HEK293 (cell line): ENCODE measurements at regions not wholly inside any gene's neighbourhood (a gene's known extent, or its start where the extent isn't known, plus 50 kb on each side); places are given as distances from the start of the nearest gene placed in this dataset.

ENCODE experiments used
- CTCF ChIA-PET: fragments of 350-600 bp; formaldehyde crosslinking; extraction: SDS; loops from one replicate; lab custom pipeline; 2021; ENCODE audit warnings: antibody characterized with exemption; lab: Yijun Ruan, JAX
- POLR2A ChIA-PET: fragments of 300-600 bp; formaldehyde crosslinking; extraction: SDS; loops from one replicate; lab custom pipeline; 2020; ENCODE audit warnings: antibody characterized with exemption, inconsistent platforms; lab: Yijun Ruan, JAX
- H3K27ac ChIP-seq: fragments of 200-500 bp; sonication (Bioruptor generic); 2 replicates; pipeline ENCODE4 v1.5.1; 2014; ENCODE audit warnings: low read depth, low read length, control low read depth, inconsistent platforms; ENCODE audit errors: extremely low read depth
- H3K36me3 ChIP-seq, 2 experiments: fragments of 200-500 bp in 1 of 2; sonication (Bioruptor generic) in 1 of 2; 1 replicate in 1 of 2; 2 replicates in 1 of 2; pipeline ENCODE4 v1.5.1; 2014 to 2017; ENCODE audit warnings: inconsistent platforms in 2 of 2, low read length in 2 of 2; ENCODE audit not compliant: control insufficient read depth in 2 of 2, insufficient read depth in 1 of 2
- H3K4me1 ChIP-seq: fragments of 200-500 bp; sonication (Bioruptor generic); 2 replicates; pipeline ENCODE4 v1.5.1; 2014; ENCODE audit warnings: mild to moderate bottlenecking, low read length, inconsistent platforms; ENCODE audit not compliant: control insufficient read depth, insufficient read depth
- H3K4me3 ChIP-seq: 2 replicates; pipeline ENCODE4 v1.5.1; 2011; ENCODE audit warnings: low read depth, mild to moderate bottlenecking, control low read depth, low read length, moderate library complexity
- H3K9me3 ChIP-seq: fragments of 200-500 bp; sonication (Bioruptor generic); 2 replicates; pipeline ENCODE4 v1.5.1; 2014; ENCODE audit warnings: low read depth, low read length, inconsistent platforms; ENCODE audit not compliant: control insufficient read depth, insufficient read depth
- EGR2 ChIP-seq: fragments of 450-650 bp; formaldehyde crosslinking; IDR thresholded peaks from 2 replicates; pipeline ENCODE4 v1.5.1; 2016; ENCODE audit warnings: low read depth, missing biosample characterization, missing genetic modification characterization
- HOXD13 ChIP-seq: sonication (generic); formaldehyde crosslinking; IDR thresholded peaks from 2 replicates; pipeline ENCODE4 v1.8.0; 2022; ENCODE audit warnings: missing genetic modification reagents, borderline replicate concordance
- IKZF3 ChIP-seq: fragments of 450-650 bp; IDR thresholded peaks from 2 replicates; pipeline ENCODE4 v1.5.0; 2018; ENCODE audit warnings: missing biosample characterization, mild to moderate bottlenecking, missing genetic modification characterization, moderate library complexity
- KLF16 ChIP-seq: fragments of 450-650 bp; formaldehyde crosslinking; IDR thresholded peaks from 2 replicates; pipeline ENCODE4 v1.5.1; 2017; ENCODE audit warnings: missing biosample characterization, missing genetic modification characterization
- KLF17 ChIP-seq: fragments of 450-650 bp; formaldehyde crosslinking; IDR thresholded peaks from 2 replicates; pipeline ENCODE4 v1.5.1; 2016; ENCODE audit warnings: missing biosample characterization, missing genetic modification characterization
- ZEB2 ChIP-seq: fragments of 450-650 bp; formaldehyde crosslinking; IDR thresholded peaks from 2 replicates; pipeline ENCODE4 v1.5.1; 2016; ENCODE audit warnings: missing biosample characterization, missing genetic modification characterization
- ZFP41 ChIP-seq: fragments of 450-650 bp; formaldehyde crosslinking; IDR thresholded peaks from 2 replicates; pipeline ENCODE4 v1.5.1; 2016; ENCODE audit warnings: missing biosample characterization, missing genetic modification characterization, borderline replicate concordance
- ZNF148 ChIP-seq: fragments of 450-650 bp; formaldehyde crosslinking; IDR thresholded peaks from 2 replicates; pipeline ENCODE4 v1.5.0; 2017; ENCODE audit warnings: missing biosample characterization, missing genetic modification characterization, borderline replicate concordance
- ZNF16 ChIP-seq: fragments of 450-650 bp; formaldehyde crosslinking; IDR thresholded peaks from 2 replicates; pipeline ENCODE4 v1.5.1; 2016; ENCODE audit warnings: low read depth, missing biosample characterization, missing genetic modification characterization
- ZNF214 ChIP-seq: fragments of 450-650 bp; formaldehyde crosslinking; IDR thresholded peaks from 2 replicates; pipeline ENCODE4 v1.5.1; 2017; ENCODE audit warnings: missing biosample characterization, mild to moderate bottlenecking, missing genetic modification characterization, borderline replicate concordance
- ZNF266 ChIP-seq: fragments of 450-650 bp; formaldehyde crosslinking; IDR thresholded peaks from 2 replicates; pipeline ENCODE4 v1.5.1; 2016; ENCODE audit warnings: missing biosample characterization, missing genetic modification characterization, low read depth
- ZNF449 ChIP-seq: fragments of 450-650 bp; formaldehyde crosslinking; IDR thresholded peaks from 2 replicates; pipeline ENCODE4 v1.5.1; 2017; ENCODE audit warnings: missing biosample characterization, mild to moderate bottlenecking, missing genetic modification characterization, moderate library complexity
- ZNF514 ChIP-seq: fragments of 450-650 bp; formaldehyde crosslinking; IDR thresholded peaks from 2 replicates; pipeline ENCODE4 v1.5.1; 2016; ENCODE audit warnings: missing biosample characterization, missing genetic modification characterization
- ZNF555 ChIP-seq: fragments of 450-650 bp; formaldehyde crosslinking; conservative IDR thresholded peaks from 2 replicates; pipeline ENCODE4 v1.5.1; 2017; ENCODE audit warnings: missing biosample characterization, mild to moderate bottlenecking, missing genetic modification characterization, inconsistent platforms
- ZNF623 ChIP-seq: fragments of 450-650 bp; formaldehyde crosslinking; IDR thresholded peaks from 2 replicates; pipeline ENCODE4 v1.5.1; 2016; ENCODE audit warnings: missing biosample characterization, missing genetic modification characterization
- TF ChIP-seq, protein P1 (sequence below): fragments of 450-650 bp; formaldehyde crosslinking; conservative IDR thresholded peaks from 2 replicates; pipeline ENCODE4 v1.5.1; 2016; ENCODE audit warnings: low read depth, missing biosample characterization, missing genetic modification characterization
- TF ChIP-seq, protein P2 (sequence below): fragments of 450-650 bp; formaldehyde crosslinking; IDR thresholded peaks from 2 replicates; pipeline ENCODE4 v1.5.1; 2016; ENCODE audit warnings: missing biosample characterization, missing genetic modification characterization, borderline replicate concordance

- CTCF ChIA-PET = no interaction called here
- Histone ChIP-seq H3K4me1 (no peaks in the 10 kb centered on the region), H3K4me3 (no peak overlapping the region), H3K9me3 (no peaks in the 10 kb centered on the region), H3K36me3 (no peaks in the 10 kb centered on the region), H3K27ac (no peak overlapping the region)
- TF ChIP-seq ZNF266 (tag by site-specific recombination) (no peak), ZNF148 (tag by site-specific recombination) (no peak), HOXD13 (no peak), KLF16 (no peak), ZEB2 (no peak), ZFP41 (tag by site-specific recombination) (no peak), ZNF555 (tag by site-specific recombination) (no peak), EGR2 (tag by site-specific recombination) (no peak), ZNF214 (tag by site-specific recombination) (no peak), ZNF514 (tag by site-specific recombination) (no peak), ZNF623 (tag by site-specific recombination) (no peak), KLF17 (no peak), IKZF3 (tag by site-specific recombination) (no peak), ZNF449 (tag by site-specific recombination) (no peak), ZNF16 (tag by site-specific recombination) (no peak)
- TF ChIP-seq, protein P1, sequence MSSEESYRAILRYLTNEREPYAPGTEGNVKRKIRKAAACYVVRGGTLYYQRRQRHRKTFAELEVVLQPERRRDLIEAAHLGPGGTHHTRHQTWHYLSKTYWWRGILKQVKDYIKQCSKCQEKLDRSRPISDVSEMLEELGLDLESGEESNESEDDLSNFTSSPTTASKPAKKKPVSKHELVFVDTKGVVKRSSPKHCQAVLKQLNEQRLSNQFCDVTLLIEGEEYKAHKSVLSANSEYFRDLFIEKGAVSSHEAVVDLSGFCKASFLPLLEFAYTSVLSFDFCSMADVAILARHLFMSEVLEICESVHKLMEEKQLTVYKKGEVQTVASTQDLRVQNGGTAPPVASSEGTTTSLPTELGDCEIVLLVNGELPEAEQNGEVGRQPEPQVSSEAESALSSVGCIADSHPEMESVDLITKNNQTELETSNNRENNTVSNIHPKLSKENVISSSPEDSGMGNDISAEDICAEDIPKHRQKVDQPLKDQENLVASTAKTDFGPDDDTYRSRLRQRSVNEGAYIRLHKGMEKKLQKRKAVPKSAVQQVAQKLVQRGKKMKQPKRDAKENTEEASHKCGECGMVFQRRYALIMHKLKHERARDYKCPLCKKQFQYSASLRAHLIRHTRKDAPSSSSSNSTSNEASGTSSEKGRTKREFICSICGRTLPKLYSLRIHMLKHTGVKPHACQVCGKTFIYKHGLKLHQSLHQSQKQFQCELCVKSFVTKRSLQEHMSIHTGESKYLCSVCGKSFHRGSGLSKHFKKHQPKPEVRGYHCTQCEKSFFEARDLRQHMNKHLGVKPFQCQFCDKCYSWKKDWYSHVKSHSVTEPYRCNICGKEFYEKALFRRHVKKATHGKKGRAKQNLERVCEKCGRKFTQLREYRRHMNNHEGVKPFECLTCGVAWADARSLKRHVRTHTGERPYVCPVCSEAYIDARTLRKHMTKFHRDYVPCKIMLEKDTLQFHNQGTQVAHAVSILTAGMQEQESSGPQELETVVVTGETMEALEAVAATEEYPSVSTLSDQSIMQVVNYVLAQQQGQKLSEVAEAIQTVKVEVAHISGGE (tag by site-specific recombination) = no peak
- TF ChIP-seq, protein P2, sequence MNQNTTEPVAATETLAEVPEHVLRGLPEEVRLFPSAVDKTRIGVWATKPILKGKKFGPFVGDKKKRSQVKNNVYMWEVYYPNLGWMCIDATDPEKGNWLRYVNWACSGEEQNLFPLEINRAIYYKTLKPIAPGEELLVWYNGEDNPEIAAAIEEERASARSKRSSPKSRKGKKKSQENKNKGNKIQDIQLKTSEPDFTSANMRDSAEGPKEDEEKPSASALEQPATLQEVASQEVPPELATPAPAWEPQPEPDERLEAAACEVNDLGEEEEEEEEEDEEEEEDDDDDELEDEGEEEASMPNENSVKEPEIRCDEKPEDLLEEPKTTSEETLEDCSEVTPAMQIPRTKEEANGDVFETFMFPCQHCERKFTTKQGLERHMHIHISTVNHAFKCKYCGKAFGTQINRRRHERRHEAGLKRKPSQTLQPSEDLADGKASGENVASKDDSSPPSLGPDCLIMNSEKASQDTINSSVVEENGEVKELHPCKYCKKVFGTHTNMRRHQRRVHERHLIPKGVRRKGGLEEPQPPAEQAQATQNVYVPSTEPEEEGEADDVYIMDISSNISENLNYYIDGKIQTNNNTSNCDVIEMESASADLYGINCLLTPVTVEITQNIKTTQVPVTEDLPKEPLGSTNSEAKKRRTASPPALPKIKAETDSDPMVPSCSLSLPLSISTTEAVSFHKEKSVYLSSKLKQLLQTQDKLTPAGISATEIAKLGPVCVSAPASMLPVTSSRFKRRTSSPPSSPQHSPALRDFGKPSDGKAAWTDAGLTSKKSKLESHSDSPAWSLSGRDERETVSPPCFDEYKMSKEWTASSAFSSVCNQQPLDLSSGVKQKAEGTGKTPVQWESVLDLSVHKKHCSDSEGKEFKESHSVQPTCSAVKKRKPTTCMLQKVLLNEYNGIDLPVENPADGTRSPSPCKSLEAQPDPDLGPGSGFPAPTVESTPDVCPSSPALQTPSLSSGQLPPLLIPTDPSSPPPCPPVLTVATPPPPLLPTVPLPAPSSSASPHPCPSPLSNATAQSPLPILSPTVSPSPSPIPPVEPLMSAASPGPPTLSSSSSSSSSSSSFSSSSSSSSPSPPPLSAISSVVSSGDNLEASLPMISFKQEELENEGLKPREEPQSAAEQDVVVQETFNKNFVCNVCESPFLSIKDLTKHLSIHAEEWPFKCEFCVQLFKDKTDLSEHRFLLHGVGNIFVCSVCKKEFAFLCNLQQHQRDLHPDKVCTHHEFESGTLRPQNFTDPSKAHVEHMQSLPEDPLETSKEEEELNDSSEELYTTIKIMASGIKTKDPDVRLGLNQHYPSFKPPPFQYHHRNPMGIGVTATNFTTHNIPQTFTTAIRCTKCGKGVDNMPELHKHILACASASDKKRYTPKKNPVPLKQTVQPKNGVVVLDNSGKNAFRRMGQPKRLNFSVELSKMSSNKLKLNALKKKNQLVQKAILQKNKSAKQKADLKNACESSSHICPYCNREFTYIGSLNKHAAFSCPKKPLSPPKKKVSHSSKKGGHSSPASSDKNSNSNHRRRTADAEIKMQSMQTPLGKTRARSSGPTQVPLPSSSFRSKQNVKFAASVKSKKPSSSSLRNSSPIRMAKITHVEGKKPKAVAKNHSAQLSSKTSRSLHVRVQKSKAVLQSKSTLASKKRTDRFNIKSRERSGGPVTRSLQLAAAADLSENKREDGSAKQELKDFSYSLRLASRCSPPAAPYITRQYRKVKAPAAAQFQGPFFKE (tag by site-specific recombination) = no peak
- POLR2A ChIA-PET = no interaction called here
Observed at GRCh38 chr14:101137234-101137633, 233.7 kb upstream of the RTL1 start.
